SU-DHL-6 (cell line): ENCODE measurements at regions not wholly inside any gene's neighbourhood (a gene's known extent, or its start where the extent isn't known, plus 50 kb on each side); places are given as distances from the start of the nearest gene placed in this dataset.

Experiments
- H2AFZ ChIP-seq: fragments of 200-600 bp; sonication (generic); 2 replicates; pipeline ENCODE4 v1.6.1; 2014; ENCODE audit warnings: low read depth, mild to moderate bottlenecking, moderate library complexity, mixed read lengths, antibody characterized with exemption, low read length; ENCODE audit not compliant: severe bottlenecking
- H3F3A ChIP-seq: fragments of 200-600 bp; shearing (Covaris generic); 2 replicates; pipeline ENCODE4 v1.6.0; 2016; ENCODE audit warnings: antibody characterized with exemption, mild to moderate bottlenecking; ENCODE audit not compliant: insufficient read depth
- H3K27ac ChIP-seq: fragments of 200-600 bp; sonication (generic); 2 replicates; pipeline ENCODE4 v1.5.1; 2016; ENCODE audit warnings: low read depth, mild to moderate bottlenecking, low read length, moderate library complexity, mixed read lengths
- H3K27me3 ChIP-seq: fragments of 200-600 bp; sonication (generic), shearing (Covaris generic); 2 replicates; pipeline ENCODE4 v1.6.0; 2014; ENCODE audit warnings: mild to moderate bottlenecking, low read length
- H3K36me3 ChIP-seq: fragments of 200-600 bp; sonication (generic); 2 replicates; pipeline ENCODE4 v1.6.1; 2014; ENCODE audit warnings: mild to moderate bottlenecking, low read length, mixed read lengths
- H3K4me2 ChIP-seq: fragments of 300-600, 200-600 bp; shearing (Covaris generic), sonication (generic); 2 replicates; pipeline ENCODE4 v1.6.0; 2014; ENCODE audit warnings: low read length, low read depth, mild to moderate bottlenecking; ENCODE audit not compliant: poor library complexity, severe bottlenecking
- H3K4me3 ChIP-seq: fragments of 200-600 bp; sonication (generic); 2 replicates; pipeline ENCODE4 v1.5.1; 2014; ENCODE audit warnings: antibody characterized with exemption, low read length, mild to moderate bottlenecking, mixed read lengths; ENCODE audit not compliant: insufficient read depth, poor library complexity, severe bottlenecking
- H3K79me2 ChIP-seq: fragments of 200-600 bp; sonication (generic); 2 replicates; pipeline ENCODE4 v1.6.1; 2014; ENCODE audit warnings: mild to moderate bottlenecking, low read length, moderate library complexity; ENCODE audit not compliant: insufficient read depth
- H3K9ac ChIP-seq: fragments of 200-600 bp; sonication (generic); 2 replicates; pipeline ENCODE4 v1.7.0; 2014; ENCODE audit warnings: mild to moderate bottlenecking, low read length
- H3K9me2 ChIP-seq: fragments of 200-600 bp; sonication (generic); replicated peaks from 2 replicates; pipeline ENCODE4 v1.6.1; 2014; ENCODE audit warnings: low read length; ENCODE audit not compliant: insufficient read depth
- H3K9me3 ChIP-seq: fragments of 200-600 bp; sonication (generic); 2 replicates; pipeline ENCODE4 v1.6.1; 2014; ENCODE audit warnings: low read length, mixed read lengths; ENCODE audit not compliant: insufficient read depth
- H4K20me1 ChIP-seq: fragments of 200-600 bp; sonication (generic); 2 replicates; pipeline ENCODE4 v1.6.1; 2014; ENCODE audit warnings: low read depth, mild to moderate bottlenecking, antibody characterized with exemption, low read length, moderate library complexity, mixed read lengths
- CTCF ChIP-seq: fragments of 200-600 bp; sonication (generic); IDR thresholded peaks from one replicate; pipeline ENCODE4 v1.5.1; 2017; ENCODE audit warnings: antibody characterized with exemption, mild to moderate bottlenecking, low read length, moderate library complexity; ENCODE audit not compliant: insufficient read depth, poor library complexity, severe bottlenecking
- EZH2phosphoT487 ChIP-seq: fragments of 200-600 bp; sonication (generic), shearing (Covaris generic); conservative IDR thresholded peaks from 2 replicates; pipeline ENCODE4 v1.6.1; 2018; ENCODE audit warnings: mild to moderate bottlenecking, antibody characterized with exemption, low read length, moderate library complexity, mixed read lengths

GRCh38 chr6:21780141-21780540 is 186.6 kb downstream of the SOX4 start:
- Histone ChIP-seq H3K79me2 (no peaks in the 10 kb centered on the region), H2AFZ (no peak overlapping the region), H3K9ac (no peak overlapping the region), H3K4me2 (no peak overlapping the region), H3K27ac (no peak overlapping the region), H4K20me1 (no peaks in the 10 kb centered on the region), H3F3A (no peaks in the 10 kb centered on the region), H3K9me3 (no peaks in the 10 kb centered on the region), H3K36me3 (no peaks in the 10 kb centered on the region), H3K27me3 (no peaks in the 10 kb centered on the region), H3K4me3 (no peak overlapping the region), H3K9me2 (no peaks in the 10 kb centered on the region)
- TF ChIP-seq CTCF (no peak), EZH2phosphoT487 (no peak)

- H3K9ac ChIP-seq = no peak overlapping the region
- no peak for TF ChIP-seq CTCF
- no peak for TF ChIP-seq EZH2phosphoT487
- no peaks in the 10 kb centered on the region for H3K79me2 ChIP-seq
- no peak overlapping the region for H3K27ac ChIP-seq
- H3K4me2 ChIP-seq = no peak overlapping the region
- no peak overlapping the region for H2AFZ ChIP-seq
- H3K4me3 ChIP-seq = no peak overlapping the region
- no peaks in the 10 kb centered on the region for H3K9me3 ChIP-seq
- no peaks in the 10 kb centered on the region for H4K20me1 ChIP-seq
- no peaks in the 10 kb centered on the region for H3F3A ChIP-seq
- no peaks in the 10 kb centered on the region for H3K36me3 ChIP-seq
- no peaks in the 10 kb centered on the region for H3K9me2 ChIP-seq
- no peaks in the 10 kb centered on the region for H3K27me3 ChIP-seq
Observed at GRCh38 chr6:21780679-21781078, 187.1 kb downstream of the SOX4 start.

- H3K27ac ChIP-seq = no peak overlapping the region
- no peak overlapping the region for H3K9ac ChIP-seq
- H3K9me2 ChIP-seq = no peaks in the 10 kb centered on the region
- H3K9me3 ChIP-seq = no peaks in the 10 kb centered on the region
- H2AFZ ChIP-seq = no peak overlapping the region
- no peaks in the 10 kb centered on the region for H3K79me2 ChIP-seq
- no peaks in the 10 kb centered on the region for H3K36me3 ChIP-seq
- H4K20me1 ChIP-seq = no peaks in the 10 kb centered on the region
- H3F3A ChIP-seq = no peaks in the 10 kb centered on the region
- TF ChIP-seq EZH2phosphoT487 = no peak
- TF ChIP-seq CTCF = no peak
- no peak overlapping the region for H3K4me3 ChIP-seq
- no peak overlapping the region for H3K4me2 ChIP-seq
- H3K27me3 ChIP-seq = no peaks in the 10 kb centered on the region
Observed at GRCh38 chr6:21781128-21781527, 187.6 kb downstream of the SOX4 start.

- no peak overlapping the region for H2AFZ ChIP-seq
- H3K27me3 ChIP-seq = no peaks in the 10 kb centered on the region
- no peak overlapping the region for H3K4me3 ChIP-seq
- H3K27ac ChIP-seq = no peak overlapping the region
- H4K20me1 ChIP-seq = no peaks in the 10 kb centered on the region
- H3K4me2 ChIP-seq = no peak overlapping the region
- no peaks in the 10 kb centered on the region for H3K9me3 ChIP-seq
- no peaks in the 10 kb centered on the region for H3K36me3 ChIP-seq
- no peaks in the 10 kb centered on the region for H3F3A ChIP-seq
- no peaks in the 10 kb centered on the region for H3K9me2 ChIP-seq
- no peak overlapping the region for H3K9ac ChIP-seq
- TF ChIP-seq EZH2phosphoT487 = no peak
- no peak for TF ChIP-seq CTCF
- H3K79me2 ChIP-seq = no peaks in the 10 kb centered on the region
Observed at GRCh38 chr6:21785164-21785563, 191.6 kb downstream of the SOX4 start.
